Ishikawa (cell line): ENCODE measurements at regions not wholly inside any gene's neighbourhood (a gene's known extent, or its start where the extent isn't known, plus 50 kb on each side); places are given as distances from the start of the nearest gene placed in this dataset.

ENCODE experiments used
- CEBPB ChIP-seq: IDR thresholded peaks from 2 replicates; pipeline ENCODE4 v1.6.1; 2012
- CREB1 ChIP-seq: IDR thresholded peaks from 2 replicates; pipeline ENCODE4 v1.6.1; 2012; ENCODE audit warnings: low read depth
- EGR1 ChIP-seq: IDR thresholded peaks from 2 replicates; pipeline ENCODE4 v1.6.1; 2012
- EP300 ChIP-seq: IDR thresholded peaks from 2 replicates; pipeline ENCODE4 v1.6.1; 2012; ENCODE audit warnings: borderline replicate concordance
- FOXM1 ChIP-seq: IDR thresholded peaks from 2 replicates; pipeline ENCODE4 v1.6.1; 2012; ENCODE audit warnings: low read depth, borderline replicate concordance
- MAX ChIP-seq: IDR thresholded peaks from 2 replicates; pipeline ENCODE4 v1.6.1; 2012
- NFIC ChIP-seq: IDR thresholded peaks from 2 replicates; pipeline ENCODE4 v1.6.1; 2012
- RAD21 ChIP-seq: IDR thresholded peaks from 2 replicates; pipeline ENCODE4 v1.6.1; 2012; ENCODE audit warnings: low read depth
- REST ChIP-seq: IDR thresholded peaks from 2 replicates; pipeline ENCODE4 v1.6.1; 2012; ENCODE audit warnings: low read depth, mild to moderate bottlenecking
- TAF1 ChIP-seq: IDR thresholded peaks from 2 replicates; pipeline ENCODE4 v1.6.1; 2012; ENCODE audit warnings: low read depth, mild to moderate bottlenecking
- TCF12 ChIP-seq: IDR thresholded peaks from 2 replicates; pipeline ENCODE4 v1.6.1; 2012; ENCODE audit warnings: low read depth
- TEAD4 ChIP-seq: IDR thresholded peaks from 2 replicates; pipeline ENCODE4 v1.6.1; 2012
- USF1 ChIP-seq: IDR thresholded peaks from 2 replicates; pipeline ENCODE4 v1.6.1; 2012
- YY1 ChIP-seq: IDR thresholded peaks from 2 replicates; pipeline ENCODE4 v1.6.1; 2012; ENCODE audit warnings: low read depth
- ZBTB7A ChIP-seq: IDR thresholded peaks from 2 replicates; pipeline ENCODE4 v1.6.1; 2012; ENCODE audit warnings: low read depth

GRCh38 chr6:98044791-98045470 is 761.9 kb upstream of the MMS22L start:
- TF ChIP-seq REST (no peak), EGR1 (no peak), MAX (no peak), TAF1 (no peak), EP300 (no peak), FOXM1 (no peak), CREB1 (no peak)

GRCh38 chr6:98047164-98047563 is 764.1 kb upstream of the MMS22L start:
- TF ChIP-seq NFIC (no peak), EGR1 (no peak)

- TF ChIP-seq TAF1 (no peak), TCF12 (no peak), USF1 (no peak), CEBPB (no peak), MAX (no peak), EGR1 (no peak), NFIC (no peak), REST (no peak), FOXM1 (no peak), TEAD4 (no peak), EP300 (no peak), CREB1 (no peak), RAD21 (no peak), YY1 (no peak), ZBTB7A (no peak)
These were observed 764.9 kb upstream of the MMS22L start for GRCh38 chr6:98047871-98048270.

GRCh38 chr6:98054453-98054852 is 771.4 kb upstream of the MMS22L start:
- TF ChIP-seq YY1 (no peak), RAD21 (peak; percentile 18; the same call in 1 of the 2 replicates), CEBPB (no peak)

- no peak for TF ChIP-seq USF1
- TF ChIP-seq MAX, result no peak
- no peak for TF ChIP-seq CEBPB
- TF ChIP-seq REST, result no peak
- no peak for TF ChIP-seq TCF12
- TF ChIP-seq FOXM1, result no peak
- TF ChIP-seq EP300, result no peak
- TF ChIP-seq TAF1, result no peak
These were observed 773.9 kb upstream of the MMS22L start for GRCh38 chr6:98056955-98057354.
